ENCODE measurements at regions not wholly inside any gene's neighbourhood (a gene's known extent, or its start where the extent isn't known, plus 50 kb on each side); places are given as distances from the start of the nearest gene placed in this dataset.

- in situ Hi-C loops (cut with MboI) = no loop called here
- no peak overlapping the region for H3K9ac ChIP-seq (ENCODE audit: control insufficient read depth, insufficient read depth, low read length)
- FAIRE-seq (no peak), ATAC-seq (no peak), DNase-seq (ENCODE audit: low read depth, low spot score) (no peak)
- no peak overlapping the region for H3K27ac ChIP-seq (ENCODE audit: control insufficient read depth, insufficient read depth)
- H3K79me2 ChIP-seq (ENCODE audit: control insufficient read depth, insufficient read depth, low read length) = no peaks in the 10 kb centered on the region
- no TSS peak for BruUV-seq (replicated peaks)
- H3K9me3 ChIP-seq (replicated peaks; ENCODE audit: control insufficient read depth, insufficient read depth, low read length) = no peaks in the 10 kb centered on the region
- no peaks in the 10 kb centered on the region for H3K36me3 ChIP-seq (ENCODE audit: control insufficient read depth in 2 of 2, insufficient read depth in 2 of 2, low read length in 1 of 2)
- H4K20me1 ChIP-seq (ENCODE audit: control insufficient read depth, insufficient read depth) = no peaks in the 10 kb centered on the region
- ChIA-PET POLR2A (no interaction called here), CTCF (no interaction called here), SMC1A (ENCODE audit: uncharacterized antibody, unreplicated experiment) (no interaction called here), RAD21 (ENCODE audit: unreplicated experiment) (no interaction called here)
- H3K4me1 ChIP-seq (ENCODE audit: control insufficient read depth, insufficient read depth, low read length) = no peaks in the 10 kb centered on the region
- no peak overlapping the region for H3K4me2 ChIP-seq (ENCODE audit: control insufficient read depth, insufficient read depth)
- TF ChIP-seq RFX5 (IDR thresholded peaks at IDR 0.05; ENCODE audit: low read depth, low read length) (no peak), SMAD5 (IDR thresholded peaks at IDR 0.05; ENCODE audit: low read depth) (no peak), NFIC (IDR thresholded peaks at IDR 0.05; ENCODE audit: low read depth, low read length) (no peak), ZBED1 (IDR thresholded peaks at IDR 0.05; ENCODE audit: borderline replicate concordance) (no peak), POLR2AphosphoS5 (IDR thresholded peaks at IDR 0.05; ENCODE audit: low read length) (no peak), ZNF207 (IDR thresholded peaks at IDR 0.05; ENCODE audit: borderline replicate concordance) (no peak), NFXL1 (IDR thresholded peaks at IDR 0.05; ENCODE audit: borderline replicate concordance) (no peak), ETV6 (conservative IDR thresholded peaks at IDR 0.05 in 1 of 2, IDR thresholded peaks at IDR 0.05 in 1 of 2; ENCODE audit: borderline replicate concordance in 1 of 2, low read depth in 1 of 2) (no peak), RBBP5 (conservative IDR thresholded peaks at IDR 0.05) (no peak), CEBPZ (IDR thresholded peaks at IDR 0.05; ENCODE audit: low read depth, low read length) (no peak), SIX5 (IDR thresholded peaks at IDR 0.05; ENCODE audit: low read depth, low read length, severe bottlenecking) (no peak), RAD21 (IDR thresholded peaks at IDR 0.05; ENCODE audit: insufficient read depth, low read depth, low read length) (no peak)
- TF ChIP-seq, protein P1, sequence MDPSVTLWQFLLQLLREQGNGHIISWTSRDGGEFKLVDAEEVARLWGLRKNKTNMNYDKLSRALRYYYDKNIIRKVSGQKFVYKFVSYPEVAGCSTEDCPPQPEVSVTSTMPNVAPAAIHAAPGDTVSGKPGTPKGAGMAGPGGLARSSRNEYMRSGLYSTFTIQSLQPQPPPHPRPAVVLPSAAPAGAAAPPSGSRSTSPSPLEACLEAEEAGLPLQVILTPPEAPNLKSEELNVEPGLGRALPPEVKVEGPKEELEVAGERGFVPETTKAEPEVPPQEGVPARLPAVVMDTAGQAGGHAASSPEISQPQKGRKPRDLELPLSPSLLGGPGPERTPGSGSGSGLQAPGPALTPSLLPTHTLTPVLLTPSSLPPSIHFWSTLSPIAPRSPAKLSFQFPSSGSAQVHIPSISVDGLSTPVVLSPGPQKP (IDR thresholded peaks at IDR 0.05; ENCODE audit: low read depth, low read length) = no peak
- H3K4me3 ChIP-seq = no peak overlapping the region
- no peak overlapping the region for H2AFZ ChIP-seq (ENCODE audit: control insufficient read depth, low read depth, low read length)
- WGBS (ENCODE audit: insufficient coverage, insufficient replicate concordance, low lambda C conversion rate, missing lambda C conversion rate) = 0% methylated on average over 1 of the region's 1 CpG
- intact Hi-C loops (cut with micrococcal nuclease; ENCODE audit: unreplicated experiment) = no loop called here
- H3K27me3 ChIP-seq (replicated peaks in 1 of 2; ENCODE audit: control insufficient read depth in 2 of 2, insufficient read depth in 2 of 2, low read length in 1 of 2) = no peaks in the 10 kb centered on the region
Observed at GRCh38 chr4:129420637-129421036, 324.7 kb downstream of the C4orf33 start.

Measured in GM12878 (cell line).